Tibial nerve (tissue), 4 donors: ENCODE measurements at regions not wholly inside any gene's neighbourhood (a gene's known extent, or its start where the extent isn't known, plus 50 kb on each side); places are given as distances from the start of the nearest gene placed in this dataset.

Experiments used
- EP300 ChIP-seq, 2 donors: sonication (generic); formaldehyde crosslinking; IDR thresholded peaks; one replicate each; pipeline ENCODE4 v1.6.1; 2017; ENCODE audit warnings: antibody characterized with exemption in 2 of 2, mild to moderate bottlenecking in 1 of 2
- TF ChIP-seq, protein P1 (sequence below), 5 experiments: fragments of 200-600 bp in 3 of 5; fragments of 450-650 bp in 2 of 5; sonication (generic) in 3 of 5; IDR thresholded peaks; one replicate each; pipeline ENCODE4 v1.5.1; 2016 to 2019; ENCODE audit warnings: antibody characterized with exemption in 5 of 5, mild to moderate bottlenecking in 3 of 5, moderate library complexity in 2 of 5

- TF ChIP-seq, protein P1, sequence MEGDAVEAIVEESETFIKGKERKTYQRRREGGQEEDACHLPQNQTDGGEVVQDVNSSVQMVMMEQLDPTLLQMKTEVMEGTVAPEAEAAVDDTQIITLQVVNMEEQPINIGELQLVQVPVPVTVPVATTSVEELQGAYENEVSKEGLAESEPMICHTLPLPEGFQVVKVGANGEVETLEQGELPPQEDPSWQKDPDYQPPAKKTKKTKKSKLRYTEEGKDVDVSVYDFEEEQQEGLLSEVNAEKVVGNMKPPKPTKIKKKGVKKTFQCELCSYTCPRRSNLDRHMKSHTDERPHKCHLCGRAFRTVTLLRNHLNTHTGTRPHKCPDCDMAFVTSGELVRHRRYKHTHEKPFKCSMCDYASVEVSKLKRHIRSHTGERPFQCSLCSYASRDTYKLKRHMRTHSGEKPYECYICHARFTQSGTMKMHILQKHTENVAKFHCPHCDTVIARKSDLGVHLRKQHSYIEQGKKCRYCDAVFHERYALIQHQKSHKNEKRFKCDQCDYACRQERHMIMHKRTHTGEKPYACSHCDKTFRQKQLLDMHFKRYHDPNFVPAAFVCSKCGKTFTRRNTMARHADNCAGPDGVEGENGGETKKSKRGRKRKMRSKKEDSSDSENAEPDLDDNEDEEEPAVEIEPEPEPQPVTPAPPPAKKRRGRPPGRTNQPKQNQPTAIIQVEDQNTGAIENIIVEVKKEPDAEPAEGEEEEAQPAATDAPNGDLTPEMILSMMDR (IDR thresholded peaks at IDR 0.05): no peak
- TF ChIP-seq EP300 (IDR thresholded peaks at IDR 0.05): no peak
These were observed 184.3 kb downstream of the TFAP2A start for GRCh38 chr6:10230531-10230930.
